ENCODE measurements at regions not wholly inside any gene's neighbourhood (a gene's known extent, or its start where the extent isn't known, plus 50 kb on each side); places are given as distances from the start of the nearest gene placed in this dataset.

DNA sequence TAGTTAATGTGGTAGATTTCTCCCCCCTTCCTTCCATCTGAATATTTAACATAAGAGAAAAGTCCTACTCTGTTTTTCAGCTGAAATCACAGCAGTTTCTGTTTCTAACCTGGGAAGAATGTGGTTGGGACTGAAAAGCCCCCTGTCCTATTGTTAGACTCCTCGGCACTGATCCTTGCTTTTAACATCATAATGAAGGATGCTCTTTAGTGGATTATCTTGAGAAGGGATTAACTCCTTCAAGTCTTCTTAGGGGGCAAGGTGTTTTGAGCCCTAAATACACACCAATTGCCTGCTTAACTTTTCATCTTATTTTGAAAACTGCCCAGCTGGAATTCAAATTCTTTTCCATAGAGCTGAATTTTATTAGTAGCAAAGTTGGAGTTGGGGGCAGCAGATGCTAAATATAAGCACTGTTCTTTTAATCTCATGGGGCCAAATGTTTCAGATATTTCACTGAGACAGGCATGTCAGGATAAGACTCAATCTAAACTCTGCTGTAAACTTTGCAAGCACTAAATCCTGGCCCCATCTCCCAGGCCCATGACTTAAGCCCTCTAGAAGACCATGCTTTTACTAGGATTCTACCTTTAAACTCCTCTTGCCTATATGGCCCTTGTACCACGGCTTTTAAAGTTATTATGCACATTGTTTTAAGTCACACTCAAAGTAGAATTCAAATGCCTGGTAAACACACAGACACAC lies 243.2 kb upstream of the NR2F2 start:
- no peaks in the 10 kb centered on the region for H3K9me3 Mint-ChIP-seq
- TF ChIP-seq STAT1 (IDR thresholded peaks at IDR 0.05; ENCODE audit: unreplicated experiment): no peak
- no peak for TF ChIP-seq JUNB (IDR thresholded peaks at IDR 0.05; ENCODE audit: unreplicated experiment)
- peak; percentile 84 for TF ChIP-seq NANOG (IDR thresholded peaks at IDR 0.05; ENCODE audit: borderline replicate concordance)
- peak; percentile 82 for TF ChIP-seq POLR2AphosphoS5 (IDR thresholded peaks at IDR 0.05; ENCODE audit: low read depth)
- TF ChIP-seq EZH2 (IDR thresholded peaks at IDR 0.05; ENCODE audit: low read depth, unreplicated experiment): no peak
- TF ChIP-seq, protein P1, sequence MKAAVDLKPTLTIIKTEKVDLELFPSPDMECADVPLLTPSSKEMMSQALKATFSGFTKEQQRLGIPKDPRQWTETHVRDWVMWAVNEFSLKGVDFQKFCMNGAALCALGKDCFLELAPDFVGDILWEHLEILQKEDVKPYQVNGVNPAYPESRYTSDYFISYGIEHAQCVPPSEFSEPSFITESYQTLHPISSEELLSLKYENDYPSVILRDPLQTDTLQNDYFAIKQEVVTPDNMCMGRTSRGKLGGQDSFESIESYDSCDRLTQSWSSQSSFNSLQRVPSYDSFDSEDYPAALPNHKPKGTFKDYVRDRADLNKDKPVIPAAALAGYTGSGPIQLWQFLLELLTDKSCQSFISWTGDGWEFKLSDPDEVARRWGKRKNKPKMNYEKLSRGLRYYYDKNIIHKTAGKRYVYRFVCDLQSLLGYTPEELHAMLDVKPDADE (IDR thresholded peaks at IDR 0.05): no peak
- no peak for TF ChIP-seq REST (IDR thresholded peaks at IDR 0.05; ENCODE audit: unreplicated experiment)
- TF ChIP-seq, protein P2, sequence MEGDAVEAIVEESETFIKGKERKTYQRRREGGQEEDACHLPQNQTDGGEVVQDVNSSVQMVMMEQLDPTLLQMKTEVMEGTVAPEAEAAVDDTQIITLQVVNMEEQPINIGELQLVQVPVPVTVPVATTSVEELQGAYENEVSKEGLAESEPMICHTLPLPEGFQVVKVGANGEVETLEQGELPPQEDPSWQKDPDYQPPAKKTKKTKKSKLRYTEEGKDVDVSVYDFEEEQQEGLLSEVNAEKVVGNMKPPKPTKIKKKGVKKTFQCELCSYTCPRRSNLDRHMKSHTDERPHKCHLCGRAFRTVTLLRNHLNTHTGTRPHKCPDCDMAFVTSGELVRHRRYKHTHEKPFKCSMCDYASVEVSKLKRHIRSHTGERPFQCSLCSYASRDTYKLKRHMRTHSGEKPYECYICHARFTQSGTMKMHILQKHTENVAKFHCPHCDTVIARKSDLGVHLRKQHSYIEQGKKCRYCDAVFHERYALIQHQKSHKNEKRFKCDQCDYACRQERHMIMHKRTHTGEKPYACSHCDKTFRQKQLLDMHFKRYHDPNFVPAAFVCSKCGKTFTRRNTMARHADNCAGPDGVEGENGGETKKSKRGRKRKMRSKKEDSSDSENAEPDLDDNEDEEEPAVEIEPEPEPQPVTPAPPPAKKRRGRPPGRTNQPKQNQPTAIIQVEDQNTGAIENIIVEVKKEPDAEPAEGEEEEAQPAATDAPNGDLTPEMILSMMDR (conservative IDR thresholded peaks at IDR 0.05; ENCODE audit: low read depth in 2 of 2): no peak
- no peak for TF ChIP-seq EZH2phosphoT487 (IDR thresholded peaks at IDR 0.05; ENCODE audit: unreplicated experiment)
- no peak for TF ChIP-seq ZNF331 (CRISPR knock-in tag; IDR thresholded peaks at IDR 0.05; ENCODE audit: low read depth)
- TF ChIP-seq, protein P3, sequence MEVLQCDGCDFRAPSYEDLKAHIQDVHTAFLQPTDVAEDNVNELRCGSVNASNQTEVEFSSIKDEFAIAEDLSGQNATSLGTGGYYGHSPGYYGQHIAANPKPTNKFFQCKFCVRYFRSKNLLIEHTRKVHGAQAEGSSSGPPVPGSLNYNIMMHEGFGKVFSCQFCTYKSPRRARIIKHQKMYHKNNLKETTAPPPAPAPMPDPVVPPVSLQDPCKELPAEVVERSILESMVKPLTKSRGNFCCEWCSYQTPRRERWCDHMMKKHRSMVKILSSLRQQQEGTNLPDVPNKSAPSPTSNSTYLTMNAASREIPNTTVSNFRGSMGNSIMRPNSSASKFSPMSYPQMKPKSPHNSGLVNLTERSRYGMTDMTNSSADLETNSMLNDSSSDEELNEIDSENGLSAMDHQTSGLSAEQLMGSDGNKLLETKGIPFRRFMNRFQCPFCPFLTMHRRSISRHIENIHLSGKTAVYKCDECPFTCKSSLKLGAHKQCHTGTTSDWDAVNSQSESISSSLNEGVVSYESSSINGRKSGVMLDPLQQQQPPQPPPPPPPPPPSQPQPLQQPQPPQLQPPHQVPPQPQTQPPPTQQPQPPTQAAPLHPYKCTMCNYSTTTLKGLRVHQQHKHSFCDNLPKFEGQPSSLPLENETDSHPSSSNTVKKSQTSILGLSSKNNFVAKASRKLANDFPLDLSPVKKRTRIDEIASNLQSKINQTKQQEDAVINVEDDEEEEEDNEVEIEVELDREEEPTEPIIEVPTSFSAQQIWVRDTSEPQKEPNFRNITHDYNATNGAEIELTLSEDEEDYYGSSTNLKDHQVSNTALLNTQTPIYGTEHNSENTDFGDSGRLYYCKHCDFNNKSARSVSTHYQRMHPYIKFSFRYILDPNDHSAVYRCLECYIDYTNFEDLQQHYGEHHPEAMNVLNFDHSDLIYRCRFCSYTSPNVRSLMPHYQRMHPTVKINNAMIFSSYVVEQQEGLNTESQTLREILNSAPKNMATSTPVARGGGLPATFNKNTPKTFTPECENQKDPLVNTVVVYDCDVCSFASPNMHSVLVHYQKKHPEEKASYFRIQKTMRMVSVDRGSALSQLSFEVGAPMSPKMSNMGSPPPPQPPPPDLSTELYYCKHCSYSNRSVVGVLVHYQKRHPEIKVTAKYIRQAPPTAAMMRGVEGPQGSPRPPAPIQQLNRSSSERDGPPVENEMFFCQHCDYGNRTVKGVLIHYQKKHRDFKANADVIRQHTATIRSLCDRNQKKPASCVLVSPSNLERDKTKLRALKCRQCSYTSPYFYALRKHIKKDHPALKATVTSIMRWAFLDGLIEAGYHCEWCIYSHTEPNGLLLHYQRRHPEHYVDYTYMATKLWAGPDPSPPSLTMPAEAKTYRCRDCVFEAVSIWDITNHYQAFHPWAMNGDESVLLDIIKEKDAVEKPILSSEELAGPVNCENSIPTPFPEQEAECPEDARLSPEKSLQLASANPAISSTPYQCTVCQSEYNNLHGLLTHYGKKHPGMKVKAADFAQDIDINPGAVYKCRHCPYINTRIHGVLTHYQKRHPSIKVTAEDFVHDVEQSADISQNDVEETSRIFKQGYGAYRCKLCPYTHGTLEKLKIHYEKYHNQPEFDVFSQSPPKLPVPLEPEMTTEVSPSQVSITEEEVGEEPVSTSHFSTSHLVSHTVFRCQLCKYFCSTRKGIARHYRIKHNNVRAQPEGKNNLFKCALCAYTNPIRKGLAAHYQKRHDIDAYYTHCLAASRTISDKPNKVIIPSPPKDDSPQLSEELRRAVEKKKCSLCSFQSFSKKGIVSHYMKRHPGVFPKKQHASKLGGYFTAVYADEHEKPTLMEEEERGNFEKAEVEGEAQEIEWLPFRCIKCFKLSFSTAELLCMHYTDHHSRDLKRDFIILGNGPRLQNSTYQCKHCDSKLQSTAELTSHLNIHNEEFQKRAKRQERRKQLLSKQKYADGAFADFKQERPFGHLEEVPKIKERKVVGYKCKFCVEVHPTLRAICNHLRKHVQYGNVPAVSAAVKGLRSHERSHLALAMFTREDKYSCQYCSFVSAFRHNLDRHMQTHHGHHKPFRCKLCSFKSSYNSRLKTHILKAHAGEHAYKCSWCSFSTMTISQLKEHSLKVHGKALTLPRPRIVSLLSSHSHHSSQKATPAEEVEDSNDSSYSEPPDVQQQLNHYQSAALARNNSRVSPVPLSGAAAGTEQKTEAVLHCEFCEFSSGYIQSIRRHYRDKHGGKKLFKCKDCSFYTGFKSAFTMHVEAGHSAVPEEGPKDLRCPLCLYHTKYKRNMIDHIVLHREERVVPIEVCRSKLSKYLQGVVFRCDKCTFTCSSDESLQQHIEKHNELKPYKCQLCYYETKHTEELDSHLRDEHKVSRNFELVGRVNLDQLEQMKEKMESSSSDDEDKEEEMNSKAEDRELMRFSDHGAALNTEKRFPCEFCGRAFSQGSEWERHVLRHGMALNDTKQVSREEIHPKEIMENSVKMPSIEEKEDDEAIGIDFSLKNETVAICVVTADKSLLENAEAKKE (CRISPR knock-in tag; IDR thresholded peaks at IDR 0.05): no peak
- TF ChIP-seq ZNF114 (CRISPR knock-in tag; IDR thresholded peaks at IDR 0.05): no peak
- peak; percentile 53; the same call in 1 of the 2 replicates for TF ChIP-seq CREB1 (CRISPR knock-in tag; IDR thresholded peaks at IDR 0.05; ENCODE audit: low read depth)
- ATAC-seq (peak; percentile 97), DNase-seq (ENCODE audit: low spot score) (peak; percentile 93)
- Histone ChIP-seq H3K9me2 (ENCODE audit: insufficient read depth) (no peaks in the 10 kb centered on the region), H3K36me3 (ENCODE audit: insufficient read depth) (no peaks in the 10 kb centered on the region), H3F3A (replicated peaks; ENCODE audit: low read depth) (no peaks in the 10 kb centered on the region), H3K4me1 (ENCODE audit: insufficient read depth) (no peaks in the 10 kb centered on the region; the same call in 1 of the 2 replicates), H3K79me2 (replicated peaks; ENCODE audit: insufficient read depth) (no peaks in the 10 kb centered on the region), H2AFZ (no peak overlapping the region), H3K27me3 (ENCODE audit: insufficient read depth) (peaks cover 98% of the 10 kb centered on the region), H3K27ac (ENCODE audit: low read depth) (no peak overlapping the region), H4K20me1 (replicated peaks; ENCODE audit: insufficient read depth) (no peaks in the 10 kb centered on the region), H3K4me3 (no peak overlapping the region), H3K4me2 (no peak overlapping the region)
- H3K4me3 Mint-ChIP-seq: no peak overlapping the region
- no peak overlapping the region for H3K27ac Mint-ChIP-seq
- peaks cover 28% of the 10 kb centered on the region for H3K4me1 Mint-ChIP-seq
- no peaks in the 10 kb centered on the region for H3K36me3 Mint-ChIP-seq (ENCODE audit: low read depth)
- peaks cover 85% of the 10 kb centered on the region for H3K27me3 Mint-ChIP-seq (ENCODE audit: insufficient read depth, low read depth, poor library complexity)
